ENCODE measurements at regions not wholly inside any gene's neighbourhood (a gene's known extent, or its start where the extent isn't known, plus 50 kb on each side); places are given as distances from the start of the nearest gene placed in this dataset.

GRCh38 chr12:54773593-54773992 is 80.7 kb upstream of the MUCL1 start:
- TF ChIP-seq CTCF (conservative IDR thresholded peaks at IDR 0.05; ENCODE audit: low read length) (no peak), EZH2phosphoT487 (IDR thresholded peaks at IDR 0.05; ENCODE audit: borderline replicate concordance, low read depth, low read length) (no peak)
